Spleen (tissue), 7 donors: ENCODE measurements at regions not wholly inside any gene's neighbourhood (a gene's known extent, or its start where the extent isn't known, plus 50 kb on each side); places are given as distances from the start of the nearest gene placed in this dataset.

Source experiments
- CTCF ChIP-seq, 11 experiments: fragments of 200-600 bp in 7 of 11; fragments of 450-650 bp in 4 of 11; sonication (generic) in 4 of 11; IDR thresholded peaks in 8 of 11; conservative IDR thresholded peaks in 3 of 11; 1 replicate in 7 of 11; 2 replicates in 4 of 11; pipeline versions ENCODE4 v1.4.0 to v1.8.0; 2016 to 2021; ENCODE audit warnings: antibody characterized with exemption in 11 of 11, inconsistent platforms in 4 of 11, mild to moderate bottlenecking in 1 of 11
- POLR2A ChIP-seq, 3 donors: fragments of 450-650 bp; IDR thresholded peaks; one replicate each; pipeline ENCODE4 v1.5.1; 2017; ENCODE audit warnings: antibody characterized with exemption in 3 of 3, mild to moderate bottlenecking in 1 of 3
- POLR2AphosphoS5 ChIP-seq, 3 donors: sonication (generic); formaldehyde crosslinking; IDR thresholded peaks; one replicate each; pipeline ENCODE4 v1.5.1; 2017; ENCODE audit warnings: antibody characterized with exemption in 3 of 3
- donor health status: DM: no; HTN: no; CAD: no; lungs with moderate emphysema.
- donor health status: DM: no; HTN: no; CAD: no.
- donor health status: DM: no; HTN: no; CAD: no.

DNA sequence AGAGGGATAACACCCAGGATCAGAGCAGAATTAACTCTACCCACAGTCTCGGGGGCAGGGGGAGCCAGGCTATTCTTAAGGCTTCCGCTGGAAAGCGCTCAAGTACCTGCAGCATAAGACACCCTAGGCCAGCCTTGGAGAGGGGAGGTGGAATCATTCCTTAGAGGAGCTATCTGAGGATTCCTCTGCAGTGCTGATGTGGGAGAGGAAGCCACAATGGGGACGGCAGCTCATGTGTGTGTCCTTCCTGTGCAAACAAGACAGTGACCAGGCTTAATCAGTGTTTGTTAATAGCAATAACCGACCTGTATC is 382.2 kb upstream of the CADM1 start:
- no peak for TF ChIP-seq CTCF (IDR thresholded peaks at IDR 0.05 in 8 of 11, conservative IDR thresholded peaks at IDR 0.05 in 3 of 11)
- TF ChIP-seq POLR2A (IDR thresholded peaks at IDR 0.05), result no peak
- TF ChIP-seq POLR2AphosphoS5 (IDR thresholded peaks at IDR 0.05), result no peak
